GM18519 (cell line): ENCODE measurements at regions not wholly inside any gene's neighbourhood (a gene's known extent, or its start where the extent isn't known, plus 50 kb on each side); places are given as distances from the start of the nearest gene placed in this dataset.

Experiments
- ATAC-seq: cut with Tn5 transposase; IDR thresholded peaks from one replicate; pipeline ENCODE4 v1.9.1; 2021; ENCODE audit warnings: mild to moderate bottlenecking, moderate library complexity; ENCODE audit not compliant: unreplicated experiment, low FRiP score

DNA sequence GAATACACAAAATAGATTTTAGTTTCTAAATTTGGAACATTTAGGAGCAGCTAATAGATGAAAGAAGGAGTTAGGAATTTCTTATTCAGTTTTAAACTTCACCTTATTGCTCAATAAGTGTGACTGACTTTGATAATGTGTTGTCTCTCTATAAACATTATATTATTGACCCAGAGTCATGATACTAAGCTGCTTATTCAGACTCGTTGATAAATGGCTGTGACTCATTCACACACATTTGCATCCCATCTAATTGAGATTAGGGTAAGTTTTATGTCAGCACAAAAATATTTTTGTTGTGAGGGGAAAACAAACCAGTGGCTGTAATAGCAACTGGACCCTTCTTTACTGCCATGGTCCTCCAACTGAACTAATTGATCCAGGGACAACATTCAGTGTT is 137.6 kb downstream of the GOLIM4 start:
- no peak for ATAC-seq

DNA sequence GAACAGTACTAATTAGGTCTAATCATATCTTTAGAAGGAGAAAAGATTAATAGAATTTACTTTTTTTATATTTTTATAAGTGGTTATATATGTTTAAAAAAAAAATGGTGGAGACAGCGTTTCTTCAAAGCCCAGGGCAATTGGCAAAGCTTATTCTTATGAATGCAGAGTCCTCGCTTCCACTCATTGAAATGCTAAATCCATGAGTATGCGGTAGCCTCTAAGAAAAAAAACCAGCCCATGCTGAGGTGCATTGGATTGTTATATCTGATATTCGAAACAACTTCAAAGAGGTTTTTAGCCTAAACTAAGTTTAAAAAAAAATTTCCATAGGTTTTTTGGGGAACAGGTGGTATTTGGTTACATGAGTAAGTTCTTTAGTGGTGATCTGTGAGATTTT is 142.8 kb downstream of the GOLIM4 start:
- ATAC-seq: no peak

DNA sequence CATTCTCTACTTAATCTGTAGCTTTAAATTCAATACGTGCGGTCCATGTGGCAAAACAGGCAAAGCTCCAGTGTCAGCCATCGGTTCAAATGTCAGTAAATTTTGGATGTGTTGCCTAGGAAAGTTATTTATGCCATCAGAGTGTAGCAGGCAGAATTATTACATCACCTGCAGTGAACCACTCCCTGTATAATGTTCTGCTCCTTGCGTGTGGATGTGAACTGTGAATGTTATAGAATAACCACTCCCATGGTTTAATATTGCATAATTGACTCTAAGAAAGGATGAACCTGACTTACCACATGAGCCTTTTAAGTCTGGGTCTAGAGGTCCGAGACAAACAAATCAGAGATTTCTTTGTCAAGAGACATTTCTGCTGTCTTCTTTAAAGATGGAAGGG is 145.5 kb downstream of the GOLIM4 start:
- ATAC-seq: no peak

GRCh38 chr3:167941234-167941995 is 154.3 kb downstream of the GOLIM4 start:
- no peak for ATAC-seq

DNA sequence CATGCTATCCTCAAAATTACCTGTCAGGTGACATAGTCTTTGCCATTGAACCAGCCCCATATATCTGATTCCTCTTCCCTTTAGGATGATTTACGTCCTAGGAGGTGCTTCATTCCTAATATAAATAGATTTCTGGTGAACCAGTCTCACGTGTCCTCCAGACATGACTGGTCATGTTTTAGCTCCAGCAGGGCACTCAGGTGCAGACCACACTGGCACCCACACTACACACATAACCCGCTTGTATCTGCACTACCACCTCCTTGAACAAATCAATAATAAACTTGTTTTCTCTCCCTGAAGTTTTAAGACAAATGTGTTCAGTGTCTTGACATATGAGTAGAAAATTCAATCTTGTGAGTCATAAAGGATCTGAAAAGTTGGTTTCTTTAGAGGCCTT is 155.5 kb downstream of the GOLIM4 start:
- no peak for ATAC-seq

GRCh38 chr3:167938516-167938915 is 157.2 kb downstream of the GOLIM4 start:
- ATAC-seq: no peak

- no peak for ATAC-seq
Measured at GRCh38 chr3:167936019-167936418, 159.7 kb downstream of the GOLIM4 start.

GRCh38 chr3:167930453-167930852 is 165.3 kb downstream of the GOLIM4 start:
- no peak for ATAC-seq

DNA sequence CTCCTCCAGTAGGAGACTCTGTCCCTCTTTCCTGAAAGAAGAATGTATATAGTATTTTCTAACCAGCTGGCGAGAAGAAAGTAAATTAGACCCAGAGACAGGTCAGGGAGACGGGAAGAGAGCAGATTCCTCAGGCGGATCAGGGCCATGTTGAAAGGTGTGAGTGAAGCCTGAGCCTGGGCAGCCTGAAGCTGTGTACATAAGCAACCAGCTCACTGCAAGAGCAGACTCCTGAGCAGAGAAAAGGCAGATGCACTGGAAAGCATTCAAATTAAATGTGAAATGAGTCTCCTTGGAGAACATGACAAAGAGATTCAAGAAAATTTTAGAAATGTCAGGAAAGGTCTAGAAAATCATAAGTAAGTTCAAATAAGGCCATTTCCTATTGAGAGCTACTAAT is 165.8 kb downstream of the GOLIM4 start:
- ATAC-seq: no peak

DNA sequence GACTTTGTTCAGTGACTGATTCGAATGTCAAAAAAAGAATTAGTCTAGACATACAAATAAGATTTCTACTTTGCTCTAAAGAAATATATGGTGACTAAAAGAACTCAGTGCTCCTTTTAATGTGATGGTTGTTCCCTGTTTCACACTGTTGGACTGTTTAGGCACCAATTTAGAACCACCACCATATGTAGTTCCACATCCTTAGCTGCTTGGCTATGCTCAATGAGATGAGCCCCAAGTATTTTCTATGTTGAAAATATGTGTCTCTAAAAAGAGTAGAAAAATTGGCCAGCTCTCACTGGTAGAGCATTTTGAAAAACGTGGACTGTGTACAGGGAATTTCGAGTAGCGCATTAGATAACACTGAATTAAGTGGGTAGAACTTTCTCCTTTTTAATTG is 167.3 kb downstream of the GOLIM4 start:
- no peak for ATAC-seq

DNA sequence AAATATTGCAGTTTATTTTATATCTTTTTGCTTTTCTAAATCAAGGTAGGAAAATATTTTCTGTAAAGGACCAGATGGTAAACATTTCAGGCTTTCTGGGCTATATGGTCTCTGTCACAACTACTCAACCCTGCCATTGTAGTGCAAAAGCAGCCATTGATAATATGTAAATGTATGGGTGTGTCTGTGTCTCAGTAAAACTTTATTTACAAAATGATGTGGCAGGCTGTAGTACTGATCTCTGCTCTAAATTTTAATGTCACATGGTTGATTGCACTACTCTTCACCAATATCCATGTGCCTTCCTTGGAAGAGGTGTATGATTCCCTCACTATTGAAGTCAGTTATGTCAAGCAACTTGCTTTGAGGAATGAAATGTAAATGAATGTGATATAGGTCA is 175.0 kb downstream of the GOLIM4 start:
- no peak for ATAC-seq

- ATAC-seq: no peak
Measured at GRCh38 chr3:167919590-167919989, 176.1 kb downstream of the GOLIM4 start.

DNA sequence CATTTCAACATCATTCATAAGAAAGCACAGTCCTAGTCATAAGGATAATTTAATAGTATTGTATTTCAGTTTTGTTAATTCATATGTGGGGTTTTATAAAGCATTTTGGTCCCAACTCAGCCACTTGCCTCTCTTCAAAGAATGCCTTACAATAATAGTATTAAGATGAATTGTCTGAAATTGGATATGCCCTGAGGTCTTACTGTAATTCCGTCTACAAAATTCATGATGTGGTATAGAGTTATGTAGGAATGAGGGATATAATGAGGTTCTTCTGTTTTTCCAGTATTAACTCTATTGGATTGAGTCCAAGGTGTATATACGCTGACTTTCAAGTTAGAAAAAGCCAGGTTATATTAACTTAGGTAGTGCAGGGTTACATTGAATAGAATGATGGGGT is 177.0 kb downstream of the GOLIM4 start:
- no peak for ATAC-seq

GRCh38 chr3:167918008-167918596 is 177.6 kb downstream of the GOLIM4 start:
- ATAC-seq: no peak

DNA sequence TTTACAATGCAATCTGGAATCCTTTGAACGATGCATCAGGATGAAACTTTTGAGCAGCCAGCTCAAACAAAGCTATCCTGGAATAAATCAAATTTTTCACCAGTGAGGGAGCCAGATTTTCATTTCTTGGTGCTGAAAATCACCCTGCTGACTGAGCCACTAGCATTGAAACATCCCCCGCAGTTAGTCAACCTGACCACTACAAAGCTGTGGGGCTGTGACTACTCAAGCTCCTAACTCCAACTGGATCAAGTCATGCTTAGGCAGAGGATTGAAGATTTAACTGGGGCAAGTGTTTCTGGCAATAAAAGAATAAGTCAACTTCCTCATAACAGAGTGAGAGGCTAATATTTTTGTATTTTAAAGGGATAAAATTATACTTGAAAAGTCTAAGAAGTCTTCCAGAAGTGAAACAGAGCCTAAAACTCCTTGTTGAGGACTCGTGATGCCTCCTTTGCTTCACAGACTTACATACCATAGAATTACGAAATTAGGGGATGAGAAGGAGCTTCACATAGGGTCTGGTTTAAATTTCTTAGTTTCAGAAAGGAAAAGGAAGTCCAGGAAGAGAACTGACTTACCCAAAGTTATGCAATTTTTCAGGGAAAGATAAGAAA is 177.8 kb downstream of the SERPINI1 start:
- no peak for ATAC-seq

DNA sequence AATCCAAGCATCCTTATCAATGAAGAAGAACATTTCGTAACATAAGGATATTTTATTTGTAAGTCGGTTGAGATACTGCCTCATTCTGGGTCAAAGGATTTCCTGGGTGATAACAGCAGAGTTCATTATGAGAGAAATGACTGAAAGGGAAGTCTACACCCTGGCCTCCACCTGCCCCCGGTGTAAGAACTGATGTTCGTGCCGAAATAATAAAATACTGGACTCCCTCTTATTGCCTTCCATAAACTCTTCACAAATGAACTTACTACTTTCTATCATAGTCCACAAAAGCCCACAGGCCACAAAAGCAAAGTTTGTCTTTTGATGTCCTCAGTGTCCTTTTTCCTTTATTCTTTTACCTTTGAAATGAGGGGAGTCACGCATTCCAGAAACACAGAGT is 174.4 kb downstream of the SERPINI1 start:
- no peak for ATAC-seq

DNA sequence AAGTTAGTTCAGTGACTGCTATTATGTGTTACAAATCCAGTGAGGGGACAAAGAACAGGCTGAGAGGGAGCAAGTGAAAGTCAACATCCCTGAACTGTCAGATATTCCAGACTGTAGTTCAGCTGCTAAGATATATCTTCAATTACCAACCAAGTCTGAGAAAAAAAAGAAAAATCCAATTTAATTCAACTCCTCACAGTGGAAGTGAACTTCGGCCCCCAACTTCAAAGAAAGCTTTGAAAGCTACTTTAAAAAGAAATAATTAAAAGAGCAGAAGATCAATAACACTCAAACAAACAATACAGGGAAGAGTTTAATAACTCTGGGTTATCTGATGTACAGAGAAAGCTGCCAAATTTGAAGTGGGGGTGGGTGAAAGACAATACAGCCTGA is 174.0 kb downstream of the SERPINI1 start:
- no peak for ATAC-seq

DNA sequence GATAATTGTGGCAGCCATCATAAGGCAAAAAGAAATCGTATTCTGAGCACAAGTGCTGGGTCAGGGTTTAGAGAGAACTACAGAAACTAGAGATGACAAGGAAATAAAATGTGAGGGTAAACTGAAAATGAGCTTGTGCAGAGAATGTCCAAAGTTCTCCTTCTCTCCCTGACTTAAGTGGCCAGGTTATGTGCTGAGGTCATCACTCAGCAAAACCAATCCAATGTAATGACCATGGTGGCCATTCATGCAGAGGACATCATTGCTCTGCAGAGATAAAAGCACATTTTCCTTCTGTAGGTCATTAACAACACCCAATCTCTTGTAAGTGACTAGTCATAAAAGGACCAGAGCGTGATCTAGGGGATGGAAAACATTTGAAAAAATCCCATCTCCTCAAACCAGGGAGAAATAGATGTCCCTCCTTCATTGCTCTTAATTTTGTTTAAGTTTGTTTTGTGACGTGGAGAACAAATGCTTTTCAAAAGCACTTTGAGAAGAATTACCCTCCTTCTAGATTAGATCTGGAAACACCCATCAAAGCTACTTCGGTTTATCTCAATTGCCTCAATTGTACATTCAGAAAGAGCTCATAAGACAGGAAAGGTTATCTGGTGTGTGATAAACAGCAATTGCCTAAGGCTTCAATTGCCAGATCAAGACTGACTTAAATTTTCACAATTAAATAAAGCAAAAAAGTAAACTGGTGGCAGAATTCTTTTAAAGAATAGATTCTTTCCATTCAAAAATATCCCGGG is 173.4 kb downstream of the SERPINI1 start:
- ATAC-seq: no peak

- no peak for ATAC-seq
Measured at GRCh38 chr3:167908221-167908620, 172.7 kb downstream of the SERPINI1 start.

GRCh38 chr3:167901138-167901537 is 165.6 kb downstream of the SERPINI1 start:
- no peak for ATAC-seq

DNA sequence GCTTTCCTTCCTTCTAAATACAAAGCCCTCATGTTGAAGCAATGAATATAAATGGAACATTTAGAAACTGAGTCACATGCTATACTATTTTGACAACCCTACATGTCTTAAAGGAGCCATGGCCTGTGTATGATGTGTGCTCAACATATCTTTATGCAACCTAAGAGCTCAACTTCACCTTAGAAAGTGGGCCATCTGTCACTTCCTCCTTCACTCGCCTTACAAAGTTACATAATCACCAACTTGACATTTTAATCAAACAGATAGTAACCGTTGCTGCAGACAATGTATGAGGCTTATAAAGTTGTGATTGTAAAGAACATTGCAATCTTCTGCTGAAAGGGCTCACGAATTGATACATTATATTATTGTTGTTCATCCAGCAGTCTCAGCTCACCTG is 163.6 kb downstream of the SERPINI1 start:
- ATAC-seq: no peak
